ENCODE measurements at regions not wholly inside any gene's neighbourhood (a gene's known extent, or its start where the extent isn't known, plus 50 kb on each side); places are given as distances from the start of the nearest gene placed in this dataset.

DNA sequence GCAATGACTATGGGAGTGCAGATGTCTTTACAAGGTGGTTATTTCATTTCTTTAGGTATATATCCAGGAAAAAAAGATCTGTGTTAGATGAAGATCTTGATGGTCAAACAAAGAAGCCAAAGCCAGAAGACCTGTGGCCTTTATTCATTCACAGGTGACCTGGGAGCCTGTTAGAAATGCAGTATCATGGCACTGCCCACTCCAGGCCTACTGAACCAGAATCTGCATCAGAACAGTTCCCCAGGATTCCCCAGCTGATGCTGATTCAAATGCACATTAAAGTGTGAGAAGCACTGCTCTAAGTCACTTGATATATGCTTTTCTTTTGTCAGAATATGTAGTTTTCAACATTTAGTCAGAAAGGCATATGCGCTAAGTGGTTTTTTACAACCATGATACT lies 251.1 kb downstream of the IPMK start:
- H3K36me3 Mint-ChIP-seq (ENCODE audit: low read depth) = peaks cover 59% of the 10 kb centered on the region
- peaks cover 17% of the 10 kb centered on the region; the same call in 2 of the 3 replicates for H3K4me1 Mint-ChIP-seq
- peaks cover 6% of the 10 kb centered on the region for H3K27me3 Mint-ChIP-seq (ENCODE audit: insufficient read depth, low read depth, poor library complexity)
- H4K20me1 ChIP-seq (replicated peaks; ENCODE audit: insufficient read depth) = no peaks in the 10 kb centered on the region
- ATAC-seq (peak; percentile 71), DNase-seq (ENCODE audit: low spot score) (peak; percentile 30)
- H3K79me2 ChIP-seq (replicated peaks; ENCODE audit: insufficient read depth) = no peaks in the 10 kb centered on the region
- no peak overlapping the region for H2AFZ ChIP-seq
- no peaks in the 10 kb centered on the region for H3F3A ChIP-seq (replicated peaks; ENCODE audit: low read depth)
- no peak overlapping the region for H3K4me3 ChIP-seq
- H3K4me3 Mint-ChIP-seq = no peak overlapping the region
- no peaks in the 10 kb centered on the region for H3K36me3 ChIP-seq (ENCODE audit: insufficient read depth)
- peaks cover 53% of the 10 kb centered on the region for H3K9me3 Mint-ChIP-seq
- H3K4me2 ChIP-seq = 0 out of 2 replicates have a peak overlapping the region, but pooled peaks have one; percentile 6
- H3K4me1 ChIP-seq (ENCODE audit: insufficient read depth) = peaks cover 15% of the 10 kb centered on the region; the same call in 1 of the 2 replicates
- TF ChIP-seq, protein P1, sequence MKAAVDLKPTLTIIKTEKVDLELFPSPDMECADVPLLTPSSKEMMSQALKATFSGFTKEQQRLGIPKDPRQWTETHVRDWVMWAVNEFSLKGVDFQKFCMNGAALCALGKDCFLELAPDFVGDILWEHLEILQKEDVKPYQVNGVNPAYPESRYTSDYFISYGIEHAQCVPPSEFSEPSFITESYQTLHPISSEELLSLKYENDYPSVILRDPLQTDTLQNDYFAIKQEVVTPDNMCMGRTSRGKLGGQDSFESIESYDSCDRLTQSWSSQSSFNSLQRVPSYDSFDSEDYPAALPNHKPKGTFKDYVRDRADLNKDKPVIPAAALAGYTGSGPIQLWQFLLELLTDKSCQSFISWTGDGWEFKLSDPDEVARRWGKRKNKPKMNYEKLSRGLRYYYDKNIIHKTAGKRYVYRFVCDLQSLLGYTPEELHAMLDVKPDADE (IDR thresholded peaks at IDR 0.05) = no peak
- TF ChIP-seq, protein P2, sequence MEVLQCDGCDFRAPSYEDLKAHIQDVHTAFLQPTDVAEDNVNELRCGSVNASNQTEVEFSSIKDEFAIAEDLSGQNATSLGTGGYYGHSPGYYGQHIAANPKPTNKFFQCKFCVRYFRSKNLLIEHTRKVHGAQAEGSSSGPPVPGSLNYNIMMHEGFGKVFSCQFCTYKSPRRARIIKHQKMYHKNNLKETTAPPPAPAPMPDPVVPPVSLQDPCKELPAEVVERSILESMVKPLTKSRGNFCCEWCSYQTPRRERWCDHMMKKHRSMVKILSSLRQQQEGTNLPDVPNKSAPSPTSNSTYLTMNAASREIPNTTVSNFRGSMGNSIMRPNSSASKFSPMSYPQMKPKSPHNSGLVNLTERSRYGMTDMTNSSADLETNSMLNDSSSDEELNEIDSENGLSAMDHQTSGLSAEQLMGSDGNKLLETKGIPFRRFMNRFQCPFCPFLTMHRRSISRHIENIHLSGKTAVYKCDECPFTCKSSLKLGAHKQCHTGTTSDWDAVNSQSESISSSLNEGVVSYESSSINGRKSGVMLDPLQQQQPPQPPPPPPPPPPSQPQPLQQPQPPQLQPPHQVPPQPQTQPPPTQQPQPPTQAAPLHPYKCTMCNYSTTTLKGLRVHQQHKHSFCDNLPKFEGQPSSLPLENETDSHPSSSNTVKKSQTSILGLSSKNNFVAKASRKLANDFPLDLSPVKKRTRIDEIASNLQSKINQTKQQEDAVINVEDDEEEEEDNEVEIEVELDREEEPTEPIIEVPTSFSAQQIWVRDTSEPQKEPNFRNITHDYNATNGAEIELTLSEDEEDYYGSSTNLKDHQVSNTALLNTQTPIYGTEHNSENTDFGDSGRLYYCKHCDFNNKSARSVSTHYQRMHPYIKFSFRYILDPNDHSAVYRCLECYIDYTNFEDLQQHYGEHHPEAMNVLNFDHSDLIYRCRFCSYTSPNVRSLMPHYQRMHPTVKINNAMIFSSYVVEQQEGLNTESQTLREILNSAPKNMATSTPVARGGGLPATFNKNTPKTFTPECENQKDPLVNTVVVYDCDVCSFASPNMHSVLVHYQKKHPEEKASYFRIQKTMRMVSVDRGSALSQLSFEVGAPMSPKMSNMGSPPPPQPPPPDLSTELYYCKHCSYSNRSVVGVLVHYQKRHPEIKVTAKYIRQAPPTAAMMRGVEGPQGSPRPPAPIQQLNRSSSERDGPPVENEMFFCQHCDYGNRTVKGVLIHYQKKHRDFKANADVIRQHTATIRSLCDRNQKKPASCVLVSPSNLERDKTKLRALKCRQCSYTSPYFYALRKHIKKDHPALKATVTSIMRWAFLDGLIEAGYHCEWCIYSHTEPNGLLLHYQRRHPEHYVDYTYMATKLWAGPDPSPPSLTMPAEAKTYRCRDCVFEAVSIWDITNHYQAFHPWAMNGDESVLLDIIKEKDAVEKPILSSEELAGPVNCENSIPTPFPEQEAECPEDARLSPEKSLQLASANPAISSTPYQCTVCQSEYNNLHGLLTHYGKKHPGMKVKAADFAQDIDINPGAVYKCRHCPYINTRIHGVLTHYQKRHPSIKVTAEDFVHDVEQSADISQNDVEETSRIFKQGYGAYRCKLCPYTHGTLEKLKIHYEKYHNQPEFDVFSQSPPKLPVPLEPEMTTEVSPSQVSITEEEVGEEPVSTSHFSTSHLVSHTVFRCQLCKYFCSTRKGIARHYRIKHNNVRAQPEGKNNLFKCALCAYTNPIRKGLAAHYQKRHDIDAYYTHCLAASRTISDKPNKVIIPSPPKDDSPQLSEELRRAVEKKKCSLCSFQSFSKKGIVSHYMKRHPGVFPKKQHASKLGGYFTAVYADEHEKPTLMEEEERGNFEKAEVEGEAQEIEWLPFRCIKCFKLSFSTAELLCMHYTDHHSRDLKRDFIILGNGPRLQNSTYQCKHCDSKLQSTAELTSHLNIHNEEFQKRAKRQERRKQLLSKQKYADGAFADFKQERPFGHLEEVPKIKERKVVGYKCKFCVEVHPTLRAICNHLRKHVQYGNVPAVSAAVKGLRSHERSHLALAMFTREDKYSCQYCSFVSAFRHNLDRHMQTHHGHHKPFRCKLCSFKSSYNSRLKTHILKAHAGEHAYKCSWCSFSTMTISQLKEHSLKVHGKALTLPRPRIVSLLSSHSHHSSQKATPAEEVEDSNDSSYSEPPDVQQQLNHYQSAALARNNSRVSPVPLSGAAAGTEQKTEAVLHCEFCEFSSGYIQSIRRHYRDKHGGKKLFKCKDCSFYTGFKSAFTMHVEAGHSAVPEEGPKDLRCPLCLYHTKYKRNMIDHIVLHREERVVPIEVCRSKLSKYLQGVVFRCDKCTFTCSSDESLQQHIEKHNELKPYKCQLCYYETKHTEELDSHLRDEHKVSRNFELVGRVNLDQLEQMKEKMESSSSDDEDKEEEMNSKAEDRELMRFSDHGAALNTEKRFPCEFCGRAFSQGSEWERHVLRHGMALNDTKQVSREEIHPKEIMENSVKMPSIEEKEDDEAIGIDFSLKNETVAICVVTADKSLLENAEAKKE (CRISPR knock-in tag; IDR thresholded peaks at IDR 0.05) = peak; percentile 86
- peak overlapping the region; percentile 73 for H3K27ac Mint-ChIP-seq
- H3K9me2 ChIP-seq (ENCODE audit: insufficient read depth) = 0 out of 2 replicates have a peak, but pooled peaks cover 7% of the 10 kb centered on the region
- no peaks in the 10 kb centered on the region for H3K27me3 ChIP-seq (ENCODE audit: insufficient read depth)
- H3K27ac ChIP-seq (ENCODE audit: low read depth) = peak overlapping the region; percentile 8; the same call in 1 of the 2 replicates

DNA sequence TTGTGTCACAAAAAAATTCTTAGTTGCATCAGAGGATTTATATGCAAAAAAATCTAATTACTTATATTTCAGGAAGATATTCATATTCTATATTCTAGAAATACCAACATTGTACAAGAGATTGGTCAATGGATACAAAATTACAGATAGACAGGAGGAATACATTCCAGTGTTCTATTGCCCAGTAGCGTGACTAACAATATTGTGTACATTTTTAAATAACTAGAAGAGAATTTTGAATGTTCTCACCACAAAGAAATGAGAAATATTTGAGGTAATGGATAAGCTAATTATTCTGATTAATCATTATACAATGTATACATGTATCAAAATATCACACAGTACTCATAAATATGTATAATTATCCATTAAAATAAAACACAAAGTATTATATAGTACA lies 253.3 kb downstream of the IPMK start:
- Histone ChIP-seq H3K4me2 (no peak overlapping the region), H3K4me1 (ENCODE audit: insufficient read depth) (peaks cover 15% of the 10 kb centered on the region; the same call in 1 of the 2 replicates), H2AFZ (no peak overlapping the region), H3K27ac (ENCODE audit: low read depth) (no peak overlapping the region), H3F3A (replicated peaks; ENCODE audit: low read depth) (no peaks in the 10 kb centered on the region), H3K79me2 (replicated peaks; ENCODE audit: insufficient read depth) (no peaks in the 10 kb centered on the region), H3K9me2 (ENCODE audit: insufficient read depth) (no peaks in the 10 kb centered on the region), H4K20me1 (replicated peaks; ENCODE audit: insufficient read depth) (no peaks in the 10 kb centered on the region), H3K36me3 (ENCODE audit: insufficient read depth) (no peaks in the 10 kb centered on the region), H3K4me3 (no peak overlapping the region), H3K27me3 (ENCODE audit: insufficient read depth) (no peaks in the 10 kb centered on the region)
- Mint-ChIP-seq H3K36me3 (ENCODE audit: low read depth) (peaks cover 37% of the 10 kb centered on the region), H3K4me1 (peaks cover 29% of the 10 kb centered on the region), H3K27me3 (ENCODE audit: insufficient read depth, low read depth, poor library complexity) (peaks cover 6% of the 10 kb centered on the region), H3K27ac (no peak overlapping the region), H3K9me3 (peaks cover 31% of the 10 kb centered on the region), H3K4me3 (no peak overlapping the region)
- ATAC-seq = no peak
- TF ChIP-seq EZH2phosphoT487 (IDR thresholded peaks at IDR 0.05; ENCODE audit: unreplicated experiment) (no peak), STAT1 (IDR thresholded peaks at IDR 0.05; ENCODE audit: unreplicated experiment) (no peak)
- TF ChIP-seq, protein P3, sequence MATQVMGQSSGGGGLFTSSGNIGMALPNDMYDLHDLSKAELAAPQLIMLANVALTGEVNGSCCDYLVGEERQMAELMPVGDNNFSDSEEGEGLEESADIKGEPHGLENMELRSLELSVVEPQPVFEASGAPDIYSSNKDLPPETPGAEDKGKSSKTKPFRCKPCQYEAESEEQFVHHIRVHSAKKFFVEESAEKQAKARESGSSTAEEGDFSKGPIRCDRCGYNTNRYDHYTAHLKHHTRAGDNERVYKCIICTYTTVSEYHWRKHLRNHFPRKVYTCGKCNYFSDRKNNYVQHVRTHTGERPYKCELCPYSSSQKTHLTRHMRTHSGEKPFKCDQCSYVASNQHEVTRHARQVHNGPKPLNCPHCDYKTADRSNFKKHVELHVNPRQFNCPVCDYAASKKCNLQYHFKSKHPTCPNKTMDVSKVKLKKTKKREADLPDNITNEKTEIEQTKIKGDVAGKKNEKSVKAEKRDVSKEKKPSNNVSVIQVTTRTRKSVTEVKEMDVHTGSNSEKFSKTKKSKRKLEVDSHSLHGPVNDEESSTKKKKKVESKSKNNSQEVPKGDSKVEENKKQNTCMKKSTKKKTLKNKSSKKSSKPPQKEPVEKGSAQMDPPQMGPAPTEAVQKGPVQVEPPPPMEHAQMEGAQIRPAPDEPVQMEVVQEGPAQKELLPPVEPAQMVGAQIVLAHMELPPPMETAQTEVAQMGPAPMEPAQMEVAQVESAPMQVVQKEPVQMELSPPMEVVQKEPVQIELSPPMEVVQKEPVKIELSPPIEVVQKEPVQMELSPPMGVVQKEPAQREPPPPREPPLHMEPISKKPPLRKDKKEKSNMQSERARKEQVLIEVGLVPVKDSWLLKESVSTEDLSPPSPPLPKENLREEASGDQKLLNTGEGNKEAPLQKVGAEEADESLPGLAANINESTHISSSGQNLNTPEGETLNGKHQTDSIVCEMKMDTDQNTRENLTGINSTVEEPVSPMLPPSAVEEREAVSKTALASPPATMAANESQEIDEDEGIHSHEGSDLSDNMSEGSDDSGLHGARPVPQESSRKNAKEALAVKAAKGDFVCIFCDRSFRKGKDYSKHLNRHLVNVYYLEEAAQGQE (IDR thresholded peaks at IDR 0.05; ENCODE audit: unreplicated experiment) = no peak
- no peak for DNase-seq (ENCODE audit: low spot score)
